GM19395 (cell line): ENCODE measurements at regions not wholly inside any gene's neighbourhood (a gene's known extent, or its start where the extent isn't known, plus 50 kb on each side); places are given as distances from the start of the nearest gene placed in this dataset.
A peak's percentile ranks its signal among the peaks of the same experiment; 100 is the strongest.

Experiments used
- ATAC-seq: cut with Tn5 transposase; IDR thresholded peaks from one replicate; pipeline ENCODE4 v1.9.1; 2021; ENCODE audit warnings: mild to moderate bottlenecking, moderate library complexity; ENCODE audit not compliant: unreplicated experiment

- no peak for ATAC-seq
Measured at GRCh38 chr2:8046849-8047248, 635.0 kb upstream of the ID2 start.

- ATAC-seq, result no peak
Measured at GRCh38 chr2:8049176-8049575, 632.7 kb upstream of the ID2 start.

- ATAC-seq, result peak; percentile 96
Measured at GRCh38 chr2:8049851-8050571, 631.8 kb upstream of the ID2 start.

GRCh38 chr2:8053216-8053615 lies 628.6 kb upstream of the ID2 start:
- ATAC-seq, result no peak

GRCh38 chr2:8054070-8054469 lies 627.8 kb upstream of the ID2 start:
- ATAC-seq, result no peak

- ATAC-seq, result peak; percentile 82
Measured at GRCh38 chr2:8058652-8059051, 623.2 kb upstream of the ID2 start.

GRCh38 chr2:8059255-8059654 lies 622.6 kb upstream of the ID2 start:
- ATAC-seq, result no peak

GRCh38 chr2:8059794-8060193 lies 622.1 kb upstream of the ID2 start:
- no peak for ATAC-seq

GRCh38 chr2:8061219-8061618 lies 620.6 kb upstream of the ID2 start:
- ATAC-seq, result no peak

GRCh38 chr2:8064603-8065002 lies 617.3 kb upstream of the ID2 start:
- ATAC-seq, result no peak

GRCh38 chr2:8065191-8065590 lies 616.7 kb upstream of the ID2 start:
- no peak for ATAC-seq

GRCh38 chr2:8067784-8068336 lies 614.0 kb upstream of the ID2 start:
- no peak for ATAC-seq

GRCh38 chr2:8072907-8073306 lies 608.9 kb upstream of the ID2 start:
- no peak for ATAC-seq

- no peak for ATAC-seq
Measured at GRCh38 chr2:8073916-8074315, 607.9 kb upstream of the ID2 start.

- no peak for ATAC-seq
Measured at GRCh38 chr2:8076448-8077342, 605.2 kb upstream of the ID2 start.

GRCh38 chr2:8078705-8079104 lies 603.2 kb upstream of the ID2 start:
- ATAC-seq, result no peak

GRCh38 chr2:8080063-8080462 lies 601.8 kb upstream of the ID2 start:
- no peak for ATAC-seq

- ATAC-seq, result no peak
Measured at GRCh38 chr2:8081130-8081529, 600.7 kb upstream of the ID2 start.

- no peak for ATAC-seq
Measured at GRCh38 chr2:8082840-8083239, 599.0 kb upstream of the ID2 start.

GRCh38 chr2:8086357-8086756 lies 595.5 kb upstream of the ID2 start:
- ATAC-seq, result no peak

GRCh38 chr2:8086796-8087479 lies 594.9 kb upstream of the ID2 start:
- no peak for ATAC-seq
